GM18867 (cell line): ENCODE measurements at regions not wholly inside any gene's neighbourhood (a gene's known extent, or its start where the extent isn't known, plus 50 kb on each side); places are given as distances from the start of the nearest gene placed in this dataset.

Experiments used
- ATAC-seq: cut with Tn5 transposase; IDR thresholded peaks from one replicate; pipeline ENCODE4 v1.9.1; 2021; ENCODE audit warnings: mild to moderate bottlenecking, moderate library complexity; ENCODE audit not compliant: unreplicated experiment

DNA sequence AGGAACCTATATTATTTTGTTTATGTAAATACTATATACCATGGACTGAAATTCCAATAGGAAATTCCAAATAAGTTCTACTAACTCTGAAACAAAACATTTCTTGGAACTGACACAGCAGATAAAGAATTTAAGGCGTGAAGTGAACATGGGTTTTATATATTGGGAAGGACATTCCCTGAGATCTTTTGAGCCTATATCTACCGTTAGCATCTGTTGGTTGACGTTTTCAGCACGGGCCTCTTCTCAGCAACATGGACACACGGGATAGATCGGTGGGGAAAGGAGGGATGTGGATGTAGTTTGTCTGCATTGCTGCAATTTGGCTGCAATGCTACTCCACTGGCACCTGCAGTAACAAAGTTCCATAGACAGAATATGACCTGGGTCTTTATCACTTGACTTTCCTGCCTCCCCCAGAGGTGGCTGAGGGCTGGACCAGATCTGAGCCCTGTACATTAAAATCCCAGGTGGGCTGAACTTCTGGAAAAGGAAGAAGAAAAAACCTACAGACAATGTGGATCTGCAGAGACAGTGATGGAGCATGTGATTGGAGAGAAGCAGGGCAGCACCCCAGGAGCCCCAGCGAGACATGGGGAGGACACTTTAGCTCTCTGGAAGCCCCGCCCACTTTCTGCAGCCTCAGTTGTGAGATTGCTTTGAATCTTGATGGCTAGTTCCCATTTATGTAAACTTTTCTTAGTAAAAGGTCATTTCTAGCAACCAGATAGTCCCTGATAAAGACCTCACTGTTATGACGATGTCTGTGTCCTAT is 91.2 kb upstream of the CPEB4 start:
- no peak for ATAC-seq

DNA sequence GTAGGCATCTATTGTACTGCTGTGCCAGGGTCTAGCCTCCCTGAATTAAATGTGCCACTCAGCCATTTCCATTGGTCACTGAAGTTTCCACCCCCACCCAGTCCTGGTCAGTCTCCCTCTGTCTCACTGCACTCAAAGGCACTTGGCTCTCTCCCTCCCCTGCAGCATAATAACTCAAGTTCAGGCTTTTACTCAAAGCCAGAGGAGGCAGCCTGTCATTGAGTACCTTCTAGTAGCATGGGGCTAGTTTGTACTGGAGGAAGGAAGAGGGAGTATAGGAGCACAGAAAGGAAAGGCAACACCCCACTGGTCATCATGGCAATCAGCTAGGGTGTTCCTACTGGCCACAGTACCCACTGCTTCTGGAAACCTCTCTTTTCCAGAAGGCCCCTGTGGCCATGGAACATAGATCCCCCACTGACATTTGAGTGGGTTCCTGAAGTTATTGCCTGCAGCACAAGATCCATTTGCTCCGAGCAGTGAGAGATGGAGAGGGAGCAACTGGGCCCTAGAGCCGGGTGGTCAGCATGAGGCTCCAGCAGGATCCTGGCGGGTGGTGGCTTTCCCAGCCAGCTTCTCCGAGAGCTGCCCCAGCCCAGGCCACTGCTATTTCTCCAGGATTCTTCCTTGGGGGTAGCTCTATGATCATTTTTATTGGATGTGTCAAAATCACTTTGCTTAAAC is 89.9 kb upstream of the CPEB4 start:
- no peak for ATAC-seq

DNA sequence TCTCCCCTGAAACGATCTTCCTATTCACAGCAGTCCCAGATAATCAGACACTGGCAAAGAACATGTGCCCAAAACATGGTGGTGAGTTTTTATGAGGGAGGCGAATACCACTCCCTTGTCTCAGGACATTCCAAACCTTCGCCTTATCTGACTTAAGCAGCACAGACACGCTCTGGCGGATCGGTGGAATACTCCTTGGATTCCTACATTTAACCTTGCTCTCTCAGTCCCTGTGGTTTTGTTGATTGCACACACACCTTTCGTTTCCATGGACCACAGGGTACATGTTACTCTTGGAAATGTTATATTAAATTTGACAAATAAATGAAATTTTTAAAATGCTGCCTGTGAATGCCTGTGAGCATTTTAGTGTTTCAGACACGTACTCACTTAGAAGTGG is 87.8 kb upstream of the CPEB4 start:
- no peak for ATAC-seq

DNA sequence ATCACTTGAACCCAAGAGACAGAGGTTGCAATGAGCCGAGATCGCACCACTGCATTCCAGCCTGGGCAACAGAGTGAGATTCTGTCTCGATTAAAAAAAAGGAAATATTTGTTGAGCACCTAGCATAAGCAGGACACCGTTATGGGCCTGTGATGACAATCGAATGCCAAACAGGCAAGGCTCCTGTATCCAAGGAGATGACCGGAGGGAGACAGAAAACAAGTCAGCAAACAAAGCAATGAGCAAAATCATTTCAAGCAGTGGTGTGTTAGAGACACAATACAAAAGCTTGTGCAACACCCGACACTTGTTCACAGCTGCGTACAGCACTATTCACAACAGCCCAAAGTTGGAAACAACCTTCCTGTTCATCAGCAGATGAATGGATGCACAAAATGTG is 87.1 kb upstream of the CPEB4 start:
- ATAC-seq = no peak

DNA sequence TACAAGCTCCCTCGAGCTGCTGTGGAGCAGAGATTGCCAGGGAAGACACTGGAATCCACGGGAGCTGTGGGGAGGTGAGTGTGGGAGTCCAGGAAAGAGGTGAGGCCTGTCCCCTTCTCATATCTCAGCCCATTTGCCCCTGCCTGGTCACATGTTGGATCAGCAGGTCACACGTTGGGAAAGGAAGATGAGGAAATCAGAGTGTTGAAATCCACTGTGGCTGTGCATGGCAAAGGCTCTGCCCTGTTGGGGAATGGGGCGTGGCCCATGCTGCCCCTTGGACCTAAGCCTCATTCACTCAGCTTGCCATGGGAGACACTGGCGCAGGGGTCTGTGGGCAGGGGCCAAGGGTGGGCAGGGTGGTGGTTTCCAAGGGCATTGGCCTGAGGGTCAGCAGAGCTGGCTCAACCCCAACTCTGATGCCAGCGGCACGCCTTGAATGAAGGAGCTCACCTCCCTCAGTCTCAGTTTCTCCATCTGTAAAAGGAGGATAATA is 85.4 kb upstream of the CPEB4 start:
- ATAC-seq = no peak

DNA sequence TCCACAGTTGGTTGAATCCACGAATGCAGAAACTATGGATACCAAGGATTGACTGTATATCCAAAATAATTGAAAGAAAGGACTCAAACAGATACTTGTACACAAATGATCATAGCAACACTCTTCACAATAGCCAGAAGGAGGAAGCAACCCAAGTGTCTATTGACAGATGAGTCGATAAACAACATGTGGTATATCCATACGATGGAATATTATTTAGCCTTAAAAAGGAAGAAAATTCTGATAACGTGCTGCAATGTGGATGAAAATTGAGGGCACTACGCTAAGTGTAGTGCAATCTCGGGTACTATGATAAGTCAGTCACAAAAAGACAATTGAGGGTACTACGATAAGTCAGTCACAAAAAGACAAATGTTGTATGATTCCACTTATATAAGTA is 83.6 kb upstream of the CPEB4 start:
- ATAC-seq = no peak

DNA sequence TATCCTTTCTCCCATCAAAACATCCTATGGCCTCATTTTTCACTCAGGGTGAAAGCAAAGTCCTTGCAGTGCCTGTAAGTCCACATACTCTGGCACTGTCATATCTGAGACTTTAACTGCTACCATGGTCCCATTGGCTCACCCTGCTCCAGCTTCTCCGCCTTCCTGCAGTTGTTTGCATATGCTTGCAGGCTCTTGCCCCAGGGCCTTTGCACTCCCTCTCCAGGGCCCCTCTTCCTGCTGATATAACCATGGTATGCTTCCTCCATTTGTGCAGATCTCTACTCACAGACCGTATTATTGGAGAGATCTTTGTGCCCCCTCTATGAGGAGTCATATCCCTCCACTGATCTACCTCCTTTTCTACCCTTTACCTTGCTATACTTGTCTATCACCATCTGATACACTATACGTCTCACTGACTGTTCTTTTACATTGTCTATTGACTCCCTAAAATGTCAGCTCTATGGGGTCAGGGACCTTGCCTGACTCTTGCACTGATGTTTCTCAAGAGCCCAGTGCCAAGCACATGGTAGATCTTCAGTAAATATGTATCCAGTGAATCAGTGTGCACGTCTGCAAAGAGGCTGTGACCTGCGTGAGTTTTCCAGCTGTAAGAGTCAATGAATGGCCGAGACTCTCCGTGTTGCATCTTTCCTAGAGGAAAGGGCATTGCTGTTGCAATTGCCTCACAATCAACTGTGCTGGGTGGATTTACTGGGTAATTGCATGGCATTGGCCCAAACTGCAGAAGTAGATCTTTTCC is 81.7 kb upstream of the CPEB4 start:
- ATAC-seq = no peak

DNA sequence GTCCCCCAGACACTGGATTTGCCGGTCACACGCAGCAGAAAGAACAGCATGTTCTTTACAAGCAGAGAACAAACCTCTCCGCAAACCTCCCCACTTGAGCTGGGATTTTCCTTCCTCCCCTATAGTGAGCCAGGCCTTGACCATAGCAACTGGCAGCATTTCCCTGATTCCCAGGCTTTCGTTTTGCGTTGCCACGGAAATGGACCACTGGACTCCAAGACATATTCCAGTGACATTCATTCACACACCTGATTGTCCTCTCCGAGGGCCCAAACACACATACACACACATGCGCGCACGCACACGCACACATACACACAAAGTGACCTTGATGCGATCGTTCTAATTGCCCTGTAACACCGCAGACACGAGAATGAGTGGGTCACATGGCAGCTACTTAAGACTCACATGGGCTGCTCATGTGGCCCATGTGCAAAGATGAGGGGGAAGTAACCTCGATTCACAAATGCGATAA is 80.9 kb upstream of the CPEB4 start:
- ATAC-seq = no peak

DNA sequence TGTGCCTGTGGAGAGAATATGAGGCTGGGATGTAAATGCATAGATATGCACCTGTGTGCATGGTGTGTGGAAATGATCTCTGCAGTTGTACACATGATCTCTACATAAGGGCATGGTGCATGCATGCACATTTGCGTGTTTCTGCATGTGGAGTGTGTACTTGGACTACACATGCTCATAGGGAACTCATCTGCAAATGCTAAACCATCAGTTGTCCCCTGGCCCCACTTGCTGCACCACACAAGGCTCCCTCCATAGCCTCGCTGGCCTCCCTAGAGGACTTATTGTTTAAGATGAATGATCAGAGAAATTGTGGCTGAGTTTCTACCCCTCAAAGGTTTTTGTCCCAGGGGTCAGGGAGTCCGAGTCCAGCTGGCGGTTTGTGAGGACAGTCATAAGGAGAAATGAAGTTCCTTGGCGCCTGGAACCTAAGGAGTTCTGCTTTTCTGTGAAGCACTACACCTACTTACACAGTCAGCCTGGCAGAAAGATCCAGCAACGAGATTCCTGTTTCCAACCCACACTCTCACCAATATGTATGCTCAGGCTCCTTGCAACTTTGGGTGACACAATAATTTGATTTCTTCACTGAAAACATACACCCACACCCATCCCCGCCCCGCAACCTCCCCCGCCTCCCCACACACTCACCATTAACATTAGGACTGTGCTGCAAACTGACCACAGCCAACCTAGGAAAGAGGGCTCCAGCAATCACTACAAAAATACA is 79.9 kb upstream of the CPEB4 start:
- no peak for ATAC-seq

DNA sequence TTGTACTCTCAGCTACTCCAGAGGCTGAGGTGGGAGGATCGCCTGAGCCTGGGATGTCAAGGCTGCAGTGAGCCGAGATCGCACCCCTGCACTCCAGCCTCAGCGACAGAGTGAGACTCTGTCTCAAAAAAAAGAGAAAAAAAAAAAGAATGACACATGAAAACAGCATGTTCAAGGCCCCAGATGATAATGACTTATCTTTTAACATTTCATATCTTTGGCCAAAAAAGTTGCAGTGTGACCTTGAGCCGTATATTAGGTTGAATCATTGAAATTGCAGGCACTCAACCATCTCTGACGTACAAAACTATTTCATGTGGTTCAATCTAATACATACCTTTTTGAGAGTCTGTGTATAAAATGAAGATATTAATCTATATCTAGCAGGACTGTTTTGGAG is 79.1 kb upstream of the CPEB4 start:
- ATAC-seq = no peak

DNA sequence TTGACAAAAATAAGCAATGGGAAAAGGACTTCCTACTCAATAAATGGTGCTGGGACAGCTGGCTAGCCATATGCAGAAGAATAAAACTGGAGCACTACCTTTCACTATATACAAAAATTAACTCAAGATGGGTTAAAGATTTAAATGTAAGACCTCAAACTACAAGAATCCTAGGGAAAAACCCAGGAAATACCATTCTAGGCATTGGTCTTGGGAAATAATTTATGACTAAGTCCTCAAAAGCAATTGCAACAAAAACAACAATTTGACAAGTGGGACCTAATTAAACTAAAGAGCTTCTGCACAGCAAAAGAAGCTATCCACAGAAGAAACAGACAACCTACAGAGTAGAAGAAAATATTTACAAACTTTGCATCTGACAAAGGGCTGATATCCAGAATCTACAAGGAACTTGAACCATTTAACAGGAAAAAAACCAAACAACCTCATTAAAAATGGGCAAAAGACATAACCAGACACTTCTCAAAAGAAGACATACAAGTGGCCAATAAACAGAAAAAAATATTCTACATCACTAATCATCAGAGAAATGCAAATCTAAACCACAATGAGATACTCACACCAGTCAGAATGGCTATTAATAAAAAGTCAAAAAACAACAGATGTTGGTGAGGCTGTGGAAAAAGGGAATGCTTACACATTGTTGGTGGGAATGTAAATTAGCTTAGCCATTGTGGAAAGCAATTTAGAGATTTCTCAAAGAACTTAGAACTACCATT is 75.2 kb upstream of the CPEB4 start:
- ATAC-seq = no peak

DNA sequence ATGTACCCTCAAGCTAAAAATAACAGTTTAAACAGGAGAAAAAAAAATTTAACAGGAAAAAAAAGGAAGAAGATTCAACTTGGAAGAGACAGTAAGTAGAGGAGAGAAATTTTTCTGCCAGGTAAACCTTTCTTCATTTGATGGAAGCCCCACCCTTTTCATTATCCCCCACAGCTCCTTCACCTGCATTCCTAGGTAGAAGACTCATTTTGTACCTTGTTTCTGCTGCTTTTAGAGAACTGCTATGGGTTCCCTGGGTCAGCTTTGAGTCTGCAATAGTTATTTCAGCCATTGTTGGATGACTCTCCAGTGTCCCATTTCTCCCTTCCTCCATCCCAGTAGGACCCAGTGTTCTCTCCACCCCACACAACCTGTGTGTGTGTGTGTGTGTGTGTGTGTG is 74.1 kb upstream of the CPEB4 start:
- ATAC-seq = no peak

DNA sequence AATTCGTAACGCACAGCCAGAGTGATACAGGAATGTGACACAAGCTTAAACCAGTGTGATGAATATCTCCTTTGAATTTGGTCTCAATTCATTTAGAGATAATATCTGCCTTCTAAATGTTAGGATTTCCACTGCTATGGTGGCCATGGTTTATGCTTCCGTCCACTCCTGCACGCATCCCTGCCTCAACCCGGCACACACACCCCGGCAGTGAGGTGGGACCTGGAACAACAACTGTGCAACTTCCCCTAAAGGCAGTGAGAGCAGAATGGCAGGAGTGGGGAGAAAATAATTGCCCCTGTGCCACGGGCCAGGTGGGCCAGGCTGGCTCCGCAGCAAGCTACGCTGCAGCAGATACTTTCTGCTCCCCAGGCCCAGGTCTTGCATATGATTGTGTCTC is 72.6 kb upstream of the CPEB4 start:
- ATAC-seq = no peak

DNA sequence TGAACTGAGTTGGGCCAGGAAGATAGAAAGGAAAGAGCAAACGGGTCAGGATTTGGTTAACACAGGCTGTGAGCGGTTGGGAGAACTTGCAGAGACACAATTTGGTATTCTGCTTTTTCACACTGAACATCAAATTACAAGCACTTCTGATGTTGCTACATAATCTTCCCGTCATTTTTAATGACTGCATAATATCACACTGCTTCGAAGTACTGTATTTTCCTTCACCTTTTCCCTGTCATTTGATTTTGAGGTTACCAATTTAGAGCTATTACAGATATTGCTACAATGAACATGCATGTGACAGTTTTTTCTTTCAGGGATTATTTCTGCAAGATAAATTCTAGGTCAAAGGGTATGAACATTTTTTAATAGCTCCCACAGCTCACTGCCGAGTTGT is 71.4 kb upstream of the CPEB4 start:
- ATAC-seq = no peak

DNA sequence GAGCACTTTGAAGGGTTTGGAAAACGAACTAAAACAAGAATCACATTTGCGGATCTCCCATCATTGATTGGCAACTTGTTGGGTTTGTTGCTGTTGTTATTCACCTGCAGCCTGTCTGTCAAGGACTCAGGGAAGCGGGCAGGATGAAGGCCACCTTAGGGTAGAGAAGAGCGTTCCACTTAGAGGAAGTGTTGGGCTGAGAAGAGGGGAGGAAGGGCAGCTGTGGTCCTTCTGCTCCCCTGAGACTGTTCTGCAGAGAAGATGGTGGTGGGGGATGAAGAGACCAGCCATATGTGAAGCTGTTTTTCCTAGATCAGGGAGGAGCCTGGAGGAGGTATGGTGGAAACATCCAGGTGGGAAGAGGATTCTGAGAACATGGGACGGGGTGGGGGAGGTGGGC is 70.6 kb upstream of the CPEB4 start:
- ATAC-seq = no peak

DNA sequence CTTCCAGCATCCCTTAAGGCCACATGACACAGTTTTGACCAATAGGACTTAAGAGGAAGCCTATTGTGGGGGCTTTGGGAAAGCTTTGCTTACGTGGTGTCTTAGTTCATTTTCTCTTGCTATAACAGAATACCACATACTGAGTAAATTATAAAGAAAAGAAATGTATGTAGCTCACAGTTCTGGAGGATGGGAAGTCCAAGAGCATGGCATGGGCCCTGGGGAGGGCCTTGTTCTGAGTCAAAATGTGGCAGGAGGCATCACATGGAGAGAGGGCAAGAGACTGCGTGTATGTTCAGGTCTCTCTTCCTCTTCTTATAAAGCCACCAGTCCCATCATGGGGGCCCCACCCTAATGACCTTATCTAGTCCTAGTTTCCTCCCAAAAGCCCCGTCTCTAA is 68.6 kb upstream of the CPEB4 start:
- no peak for ATAC-seq

DNA sequence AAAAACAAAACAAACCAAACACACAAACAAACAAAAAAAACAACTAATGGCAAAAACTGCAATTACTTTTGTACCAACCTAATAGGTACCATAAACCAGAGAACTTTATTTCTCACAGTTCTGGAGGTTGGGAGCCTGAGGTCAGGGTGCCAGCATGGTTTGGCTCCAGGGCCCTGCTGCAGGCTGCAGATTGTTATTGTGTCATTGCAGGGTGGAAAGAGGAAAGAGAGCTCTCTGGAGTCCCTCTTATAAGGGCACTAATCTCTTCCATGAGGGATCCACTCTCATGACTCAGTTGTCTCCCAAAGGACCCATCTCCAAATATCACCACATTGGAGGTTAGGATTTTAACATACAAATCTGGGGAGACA is 64.9 kb upstream of the CPEB4 start:
- ATAC-seq = no peak

DNA sequence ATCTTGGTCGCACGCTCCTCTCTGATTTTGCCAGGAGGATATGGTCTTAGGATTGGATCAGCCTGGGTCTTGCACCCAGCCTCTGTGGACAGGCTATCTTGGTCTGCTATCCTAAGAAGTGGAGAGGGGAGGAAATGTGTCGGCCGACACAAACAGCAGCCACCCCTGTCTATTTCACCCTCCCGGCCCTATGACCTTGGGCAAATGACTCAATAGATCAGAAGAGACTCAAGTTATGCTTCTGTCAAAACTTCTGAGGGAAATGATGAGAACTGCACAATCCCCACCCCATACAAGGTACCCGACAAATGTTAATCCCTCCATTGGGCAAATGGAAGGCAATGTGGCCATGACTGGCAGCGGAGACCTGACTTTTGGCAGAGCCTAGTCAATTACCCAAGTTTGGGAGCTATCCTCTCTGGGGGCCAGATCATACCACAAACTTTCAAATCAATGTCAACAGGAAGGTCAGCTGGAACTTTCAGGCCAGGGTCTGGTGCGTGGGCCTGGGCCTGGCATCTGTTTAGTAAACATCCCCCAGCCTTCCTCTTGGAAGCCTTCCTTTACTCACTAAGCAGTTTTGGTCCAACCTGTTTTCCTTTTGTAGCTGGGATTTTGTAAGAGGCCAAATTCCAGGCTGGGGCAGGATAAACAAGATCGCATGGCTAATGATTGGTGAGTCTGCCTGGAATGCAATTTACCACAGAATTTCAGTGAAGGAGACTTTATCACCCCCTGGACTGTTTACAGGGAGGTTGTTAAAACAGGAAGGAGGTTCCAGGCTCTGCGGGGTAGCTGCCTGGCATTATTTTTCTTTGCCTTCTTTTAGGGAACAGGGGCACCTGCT is 64.2 kb upstream of the CPEB4 start:
- ATAC-seq = no peak

DNA sequence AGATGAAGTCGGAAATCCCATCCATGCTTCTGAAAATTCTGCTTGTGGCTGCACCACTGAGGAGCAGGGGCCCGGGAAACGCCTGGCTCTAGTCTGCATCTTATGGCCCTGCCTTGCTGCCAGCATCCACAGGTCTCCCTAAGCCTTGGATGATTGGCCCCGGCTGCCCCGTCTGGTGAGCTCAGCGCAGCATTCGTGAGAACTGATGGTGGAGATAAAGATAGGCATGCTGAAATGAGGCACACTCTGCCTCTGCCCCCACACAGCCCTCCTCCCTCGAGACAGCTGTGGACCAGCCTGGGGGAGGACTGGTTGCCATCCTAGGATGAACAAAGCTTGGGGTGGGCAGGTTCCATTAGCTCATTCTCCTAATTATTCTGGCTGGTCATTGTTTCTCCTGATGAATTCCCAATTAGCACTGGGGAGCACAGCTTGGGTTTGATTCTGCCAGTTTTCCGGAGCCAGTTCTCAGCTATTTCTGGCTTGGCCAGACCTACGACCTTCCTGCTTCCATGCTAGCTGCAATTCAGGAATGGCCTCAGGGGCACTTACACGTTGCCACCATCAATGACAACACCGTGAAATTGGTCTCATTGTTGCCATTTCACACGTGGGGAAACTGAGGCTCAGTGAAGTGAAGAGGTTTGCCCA is 62.8 kb upstream of the CPEB4 start:
- ATAC-seq = no peak
